DND-41 (cell line): ENCODE measurements at regions not wholly inside any gene's neighbourhood (a gene's known extent, or its start where the extent isn't known, plus 50 kb on each side); places are given as distances from the start of the nearest gene placed in this dataset.

Experiments
- ATAC-seq: fragments of 200-7000 bp; cut with Tn5 transposase; 3 replicates; pipeline ENCODE4 v1.9.1; 2021; ENCODE audit warnings: low read depth; ENCODE audit not compliant: insufficient read depth
- DNase-seq: peaks from one replicate; pipeline ENCODE4 v3.0.0-alpha.2; 2020
- H2AFZ ChIP-seq: 2 replicates; pipeline ENCODE4 v1.6.0; 2012; ENCODE audit warnings: low read depth, low read length
- H3K27ac ChIP-seq: 2 replicates; pipeline ENCODE4 v1.5.1; 2012; ENCODE audit warnings: low read length, inconsistent platforms
- H3K27me3 ChIP-seq: fragments of 200-600 bp; sonication (generic); 2 replicates; pipeline ENCODE4 v1.6.0; 2012; ENCODE audit warnings: low read length, mild to moderate bottlenecking, inconsistent platforms; ENCODE audit not compliant: insufficient read depth, poor library complexity
- H3K36me3 ChIP-seq: 2 replicates; pipeline ENCODE4 v1.5.1; 2012; ENCODE audit warnings: low read length, inconsistent platforms; ENCODE audit not compliant: insufficient read depth
- H3K4me1 ChIP-seq: 2 replicates; pipeline ENCODE4 v1.5.1; 2012; ENCODE audit warnings: mild to moderate bottlenecking, low read length; ENCODE audit not compliant: insufficient read depth
- H3K4me2 ChIP-seq: 2 replicates; pipeline ENCODE4 v1.6.0; 2012; ENCODE audit warnings: mild to moderate bottlenecking, moderate library complexity, low read length, inconsistent platforms; ENCODE audit not compliant: insufficient read depth
- H3K4me3 ChIP-seq, 2 experiments: fragments of 200-600 bp in 1 of 2; shearing (Covaris generic) in 1 of 2; 2 replicates each; pipeline ENCODE4 v1.5.1; 2012 to 2016; ENCODE audit warnings: inconsistent platforms in 2 of 2, low read length in 2 of 2, mild to moderate bottlenecking in 2 of 2, low read depth in 1 of 2, moderate library complexity in 1 of 2
- H3K79me2 ChIP-seq: 2 replicates; pipeline ENCODE4 v1.6.0; 2012; ENCODE audit warnings: low read length, inconsistent platforms; ENCODE audit not compliant: insufficient read depth
- H3K9ac ChIP-seq: 2 replicates; pipeline ENCODE4 v1.6.0; 2012; ENCODE audit warnings: low read depth, mild to moderate bottlenecking, inconsistent platforms, low read length, moderate library complexity
- H3K9me3 ChIP-seq: 2 replicates; pipeline ENCODE4 v1.5.1; 2012; ENCODE audit warnings: low read length, moderate library complexity, mild to moderate bottlenecking, inconsistent platforms; ENCODE audit not compliant: insufficient read depth, severe bottlenecking
- H4K20me1 ChIP-seq: 2 replicates; pipeline ENCODE4 v1.6.0; 2012; ENCODE audit warnings: low read length; ENCODE audit not compliant: insufficient read depth
- CTCF ChIP-seq: IDR thresholded peaks from 2 replicates; pipeline ENCODE4 v1.5.1; 2012; ENCODE audit warnings: borderline replicate concordance, low read length, moderate library complexity, mild to moderate bottlenecking; ENCODE audit not compliant: poor library complexity, severe bottlenecking; ENCODE audit errors: extremely low read depth
- EZH2 ChIP-seq: IDR thresholded peaks from 3 replicates; pipeline ENCODE4 v1.6.1; 2012; ENCODE audit warnings: borderline replicate concordance, low read depth, mild to moderate bottlenecking, moderate library complexity, low read length, inconsistent platforms; ENCODE audit not compliant: severe bottlenecking

DNA sequence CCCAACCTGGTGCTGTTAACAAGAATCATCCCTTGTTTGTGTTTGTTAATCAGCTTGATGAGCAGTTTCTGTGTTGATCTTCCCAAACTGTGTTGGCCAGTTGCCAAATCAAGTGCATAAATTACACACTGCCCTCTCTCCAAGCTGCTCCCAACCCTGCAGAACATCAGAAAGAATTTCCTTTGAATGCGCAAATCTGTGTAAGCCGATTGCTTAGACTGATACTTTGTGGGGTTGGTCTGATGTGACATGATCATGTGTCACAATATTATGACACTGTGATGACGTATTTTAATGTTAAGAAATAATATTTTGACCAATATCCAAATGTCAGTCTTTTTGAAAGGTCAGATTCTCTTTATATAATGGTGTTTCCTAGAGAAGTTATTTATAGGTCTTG lies 766.4 kb upstream of the WWC1 start:
- Histone ChIP-seq H3K27ac (no peak overlapping the region), H3K9ac (no peak overlapping the region), H3K4me2 (no peak overlapping the region), H3K79me2 (no peaks in the 10 kb centered on the region), H3K36me3 (no peaks in the 10 kb centered on the region), H3K9me3 (no peaks in the 10 kb centered on the region), H3K27me3 (no peaks in the 10 kb centered on the region), H3K4me3 (no peak overlapping the region), H2AFZ (no peak overlapping the region), H3K4me1 (no peaks in the 10 kb centered on the region), H4K20me1 (no peaks in the 10 kb centered on the region)
- ATAC-seq: no peak
- no peak for TF ChIP-seq CTCF
- TF ChIP-seq EZH2: no peak
- DNase-seq: no peak

- no peaks in the 10 kb centered on the region for H3K4me1 ChIP-seq
Observed at GRCh38 chr5:167528651-167529050, 762.8 kb upstream of the WWC1 start.

GRCh38 chr5:167530548-167530947 lies 760.9 kb upstream of the WWC1 start:
- TF ChIP-seq EZH2 (no peak), CTCF (no peak)
- Histone ChIP-seq H3K36me3 (no peaks in the 10 kb centered on the region), H3K4me2 (no peak overlapping the region), H3K4me3 (no peak overlapping the region), H3K27ac (no peak overlapping the region), H3K9me3 (no peaks in the 10 kb centered on the region), H3K27me3 (no peaks in the 10 kb centered on the region), H4K20me1 (no peaks in the 10 kb centered on the region), H3K9ac (no peak overlapping the region), H2AFZ (no peak overlapping the region), H3K79me2 (no peaks in the 10 kb centered on the region), H3K4me1 (no peaks in the 10 kb centered on the region)
- ATAC-seq: no peak
- DNase-seq: no peak

More at GRCh38 chr5:167528651-167529050, 762.8 kb upstream of the WWC1 start:
- ATAC-seq: no peak
- no peak for DNase-seq
- Histone ChIP-seq H3K4me3 (no peak overlapping the region), H3K27ac (no peak overlapping the region), H3K79me2 (no peaks in the 10 kb centered on the region), H3K36me3 (no peaks in the 10 kb centered on the region), H3K9ac (no peak overlapping the region), H3K9me3 (no peaks in the 10 kb centered on the region), H2AFZ (no peak overlapping the region), H3K4me2 (no peak overlapping the region), H3K27me3 (no peaks in the 10 kb centered on the region), H4K20me1 (no peaks in the 10 kb centered on the region)
- TF ChIP-seq EZH2 (no peak), CTCF (no peak)
